ENCODE measurements at regions not wholly inside any gene's neighbourhood (a gene's known extent, or its start where the extent isn't known, plus 50 kb on each side); places are given as distances from the start of the nearest gene placed in this dataset.
"Not testable (repeated sequence)": the region's sequence is repeated elsewhere in the genome, so short reads cannot be mapped to it uniquely, and the experiment has no call there.

GRCh38 chr2:237196866-237197618, 111.4 kb downstream of the COPS8 start:
- DNase-seq (ENCODE audit: low spot score), result no peak

- DNase-seq (ENCODE audit: low spot score), result no peak
These were observed 112.6 kb downstream of the COPS8 start for GRCh38 chr2:237198164-237198855.

- DNase-seq (ENCODE audit: low spot score), result no peak
These were observed 113.4 kb downstream of the COPS8 start for GRCh38 chr2:237199082-237199481.

GRCh38 chr2:237199577-237199976, 113.9 kb downstream of the COPS8 start:
- no peak for DNase-seq (ENCODE audit: low spot score)

- DNase-seq (ENCODE audit: low spot score), result no peak
These were observed 114.8 kb downstream of the COPS8 start for GRCh38 chr2:237200462-237200861.

GRCh38 chr2:237201461-237202287, 116.0 kb downstream of the COPS8 start:
- peak; percentile 83 for DNase-seq (ENCODE audit: low spot score)

- DNase-seq (ENCODE audit: low spot score), result no peak
These were observed 116.8 kb downstream of the COPS8 start for GRCh38 chr2:237202288-237203030.

- DNase-seq (ENCODE audit: low spot score), result no peak
These were observed 119.4 kb downstream of the COPS8 start for GRCh38 chr2:237205043-237205541.

- DNase-seq (ENCODE audit: low spot score), result no peak
These were observed 119.9 kb downstream of the COPS8 start for GRCh38 chr2:237205561-237205971.

- peak; percentile 56 for DNase-seq (ENCODE audit: low spot score)
These were observed 122.0 kb downstream of the COPS8 start for GRCh38 chr2:237207646-237208045.

GRCh38 chr2:237208373-237209260, 122.9 kb downstream of the COPS8 start:
- DNase-seq (ENCODE audit: low spot score), result peak; percentile 67

- DNase-seq (ENCODE audit: low spot score), result no peak
These were observed 124.2 kb downstream of the COPS8 start for GRCh38 chr2:237209885-237210284.

- no peak for DNase-seq (ENCODE audit: low spot score)
These were observed 124.6 kb downstream of the COPS8 start for GRCh38 chr2:237210297-237210696.

- DNase-seq (ENCODE audit: low spot score), result no peak
These were observed 125.1 kb downstream of the COPS8 start for GRCh38 chr2:237210763-237211162.

- DNase-seq (ENCODE audit: low spot score), result not testable (repeated sequence)
These were observed 126.9 kb downstream of the COPS8 start for GRCh38 chr2:237212356-237213279.

- peak; percentile 71 for DNase-seq (ENCODE audit: low spot score)
These were observed 127.8 kb downstream of the COPS8 start for GRCh38 chr2:237213315-237214022.

- no peak for DNase-seq (ENCODE audit: low spot score)
These were observed 128.5 kb downstream of the COPS8 start for GRCh38 chr2:237214030-237214675.

- DNase-seq (ENCODE audit: low spot score), result no peak
These were observed 129.3 kb downstream of the COPS8 start for GRCh38 chr2:237214963-237215362.
